SK-N-SH treated with all-trans-retinoic acid at 6 μM for 48 hours (cell line): ENCODE measurements at regions not wholly inside any gene's neighbourhood (a gene's known extent, or its start where the extent isn't known, plus 50 kb on each side); places are given as distances from the start of the nearest gene placed in this dataset.

ENCODE experiments used
- ATAC-seq: fragments of 200-7000 bp; cut with Tn5 transposase; 3 replicates; pipeline ENCODE4 v1.9.1; 2020; ENCODE audit warnings: mild to moderate bottlenecking, moderate library complexity
- ARNTL ChIP-seq: fragments of 450-650 bp; formaldehyde crosslinking; IDR thresholded peaks from 2 replicates; pipeline ENCODE4 v1.5.0; 2020; ENCODE audit warnings: low read depth, mild to moderate bottlenecking, moderate library complexity, borderline replicate concordance
- BACH2 ChIP-seq: fragments of 250-450 bp; sonication (Bioruptor Pico); IDR thresholded peaks from 2 replicates; pipeline ENCODE4 v1.9.0; 2021; ENCODE audit warnings: mild to moderate bottlenecking, borderline replicate concordance
- CREB5 ChIP-seq: fragments of 250-450 bp; sonication (Bioruptor Pico); IDR thresholded peaks from 2 replicates; pipeline ENCODE4 v1.5.1; 2020; ENCODE audit warnings: low read depth, mild to moderate bottlenecking, moderate library complexity
- CSDC2 ChIP-seq: fragments of 250-450 bp; sonication (Bioruptor Pico); IDR thresholded peaks from 2 replicates; pipeline ENCODE4 v1.5.0; 2020; ENCODE audit warnings: mild to moderate bottlenecking, moderate library complexity
- CSRNP3 ChIP-seq: fragments of 250-450 bp; sonication (Bioruptor Pico); IDR thresholded peaks from 2 replicates; pipeline ENCODE4 v1.5.1; 2021; ENCODE audit warnings: mild to moderate bottlenecking, moderate library complexity
- ESRRG ChIP-seq: fragments of 250-450 bp; sonication (Bioruptor Pico); IDR thresholded peaks from 2 replicates; pipeline ENCODE4 v1.6.1; 2021; ENCODE audit warnings: mild to moderate bottlenecking
- GLIS3 ChIP-seq: fragments of 250-450 bp; sonication (Bioruptor Pico); IDR thresholded peaks from 2 replicates; pipeline ENCODE4 v1.5.0; 2020; ENCODE audit warnings: mild to moderate bottlenecking, moderate library complexity
- ISL1 ChIP-seq: fragments of 250-450 bp; sonication (Bioruptor Pico); IDR thresholded peaks from 2 replicates; pipeline ENCODE4 v2.1.2; 2022; ENCODE audit warnings: mild to moderate bottlenecking, moderate library complexity
- OSR1 ChIP-seq: fragments of 250-450 bp; sonication (Bioruptor Pico); IDR thresholded peaks from 2 replicates; pipeline ENCODE4 v1.8.0; 2022; ENCODE audit warnings: moderate library complexity, mild to moderate bottlenecking, inconsistent platforms
- PATZ1 ChIP-seq: fragments of 250-450 bp; sonication (Bioruptor Pico); IDR thresholded peaks from 2 replicates; pipeline ENCODE4 v1.8.0; 2020; ENCODE audit warnings: mild to moderate bottlenecking, moderate library complexity, borderline replicate concordance
- POU6F1 ChIP-seq: fragments of 250-450 bp; sonication (Bioruptor Pico); IDR thresholded peaks from 2 replicates; pipeline ENCODE4 v1.8.0; 2021; ENCODE audit warnings: low read depth, mild to moderate bottlenecking, moderate library complexity, borderline replicate concordance
- PPARA ChIP-seq: fragments of 250-450 bp; sonication (Bioruptor Pico); IDR thresholded peaks from 2 replicates; pipeline ENCODE4 v1.5.0; 2020; ENCODE audit warnings: mild to moderate bottlenecking, borderline replicate concordance
- RARB ChIP-seq: fragments of 250-450 bp; sonication (Bioruptor Pico); IDR thresholded peaks from 2 replicates; pipeline ENCODE4 v1.8.0; 2021; ENCODE audit warnings: mild to moderate bottlenecking, moderate library complexity
- TCF4 ChIP-seq: fragments of 250-450 bp; sonication (Bioruptor Pico); IDR thresholded peaks from 2 replicates; pipeline ENCODE4 v1.8.0; 2021; ENCODE audit warnings: mild to moderate bottlenecking, moderate library complexity, borderline replicate concordance
- TOX ChIP-seq: fragments of 250-450 bp; sonication (Bioruptor Pico); IDR thresholded peaks from 2 replicates; pipeline ENCODE4 v1.8.0; 2021; ENCODE audit warnings: mild to moderate bottlenecking, moderate library complexity, borderline replicate concordance
- ZC3H10 ChIP-seq: fragments of 250-450 bp; sonication (Bioruptor Pico); IDR thresholded peaks from 2 replicates; pipeline ENCODE4 v1.5.1; 2021; ENCODE audit warnings: mild to moderate bottlenecking, moderate library complexity
- ZFP3 ChIP-seq: fragments of 250-450 bp; sonication (Bioruptor Pico); IDR thresholded peaks from 2 replicates; pipeline ENCODE4 v1.5.0; 2020; ENCODE audit warnings: mild to moderate bottlenecking, moderate library complexity
- ZFP30 ChIP-seq: fragments of 450-650 bp; formaldehyde crosslinking; IDR thresholded peaks from 2 replicates; pipeline ENCODE4 v1.5.0; 2022; ENCODE audit warnings: mild to moderate bottlenecking, moderate library complexity
- ZNF565 ChIP-seq: fragments of 450-650 bp; formaldehyde crosslinking; conservative IDR thresholded peaks from 2 replicates; pipeline ENCODE4 v1.5.0; 2020; ENCODE audit warnings: low read depth, mild to moderate bottlenecking, moderate library complexity
- ZNF70 ChIP-seq: fragments of 450-650 bp; formaldehyde crosslinking; IDR thresholded peaks from 2 replicates; pipeline ENCODE4 v1.5.0; 2020; ENCODE audit warnings: mild to moderate bottlenecking, moderate library complexity
- ZNF8 ChIP-seq: fragments of 450-650 bp; formaldehyde crosslinking; IDR thresholded peaks from 2 replicates; pipeline ENCODE4 v1.5.0; 2020; ENCODE audit warnings: mild to moderate bottlenecking, moderate library complexity

GRCh38 chr3:124200407-124200806, 208.5 kb upstream of the ROPN1 start (continued):
- TF ChIP-seq CSRNP3 (CRISPR knock-in tag) (no peak), TCF4 (CRISPR knock-in tag) (no peak)

GRCh38 chr3:124201226-124201625, 209.3 kb upstream of the ROPN1 start:
- TF ChIP-seq CSDC2 (CRISPR knock-in tag) (no peak), ZNF8 (CRISPR knock-in tag) (no peak), OSR1 (CRISPR knock-in tag) (no peak), CREB5 (no peak), ZNF565 (CRISPR knock-in tag) (no peak), TCF4 (CRISPR knock-in tag) (no peak), TOX (CRISPR knock-in tag) (no peak), ARNTL (CRISPR knock-in tag) (no peak), RARB (CRISPR knock-in tag) (no peak), CSRNP3 (CRISPR knock-in tag) (no peak), ISL1 (CRISPR knock-in tag) (no peak), PATZ1 (CRISPR knock-in tag) (no peak), GLIS3 (CRISPR knock-in tag) (no peak), ZNF70 (CRISPR knock-in tag) (no peak), POU6F1 (no peak)
- no peak for ATAC-seq

GRCh38 chr3:124201786-124202185, 209.9 kb upstream of the ROPN1 start:
- TF ChIP-seq ZC3H10 (CRISPR knock-in tag) (no peak), CSDC2 (CRISPR knock-in tag) (no peak), ZFP3 (no peak), ISL1 (CRISPR knock-in tag) (no peak), CSRNP3 (CRISPR knock-in tag) (no peak), TOX (CRISPR knock-in tag) (no peak), PPARA (no peak), ZFP30 (CRISPR knock-in tag) (no peak), RARB (CRISPR knock-in tag) (no peak), BACH2 (no peak), ZNF8 (CRISPR knock-in tag) (no peak), TCF4 (CRISPR knock-in tag) (no peak), ZNF565 (CRISPR knock-in tag) (no peak), ESRRG (CRISPR knock-in tag) (no peak), ZNF70 (CRISPR knock-in tag) (no peak)
- ATAC-seq: peak; percentile 65
